ENCODE measurements at regions not wholly inside any gene's neighbourhood (a gene's known extent, or its start where the extent isn't known, plus 50 kb on each side); places are given as distances from the start of the nearest gene placed in this dataset.

GRCh38 chr15:96578393-96578792 lies 247.9 kb downstream of the NR2F2 start:
- TF ChIP-seq CTCF (IDR thresholded peaks at IDR 0.05; ENCODE audit: low read depth, low read length), result no peak
- H3K4me3 ChIP-seq (ENCODE audit: low read depth, low read length), result no peak overlapping the region

- TF ChIP-seq CTCF (IDR thresholded peaks at IDR 0.05; ENCODE audit: low read depth, low read length), result no peak
- H3K4me3 ChIP-seq (ENCODE audit: low read depth, low read length), result no peak overlapping the region
These were observed 250.9 kb downstream of the NR2F2 start for GRCh38 chr15:96581371-96581770.

GRCh38 chr15:96582473-96582872 lies 252.0 kb downstream of the NR2F2 start:
- no peak for TF ChIP-seq CTCF (IDR thresholded peaks at IDR 0.05; ENCODE audit: low read depth, low read length)
- H3K4me3 ChIP-seq (ENCODE audit: low read depth, low read length), result no peak overlapping the region

GRCh38 chr15:96583671-96584070 lies 253.2 kb downstream of the NR2F2 start:
- no peak for TF ChIP-seq CTCF (IDR thresholded peaks at IDR 0.05; ENCODE audit: low read depth, low read length)
- no peak overlapping the region for H3K4me3 ChIP-seq (ENCODE audit: low read depth, low read length)

- no peak for TF ChIP-seq CTCF (IDR thresholded peaks at IDR 0.05; ENCODE audit: low read depth, low read length)
- no peak overlapping the region for H3K4me3 ChIP-seq (ENCODE audit: low read depth, low read length)
These were observed 255.2 kb downstream of the NR2F2 start for GRCh38 chr15:96585484-96586386.

- TF ChIP-seq CTCF (IDR thresholded peaks at IDR 0.05; ENCODE audit: low read depth, low read length), result no peak
- H3K4me3 ChIP-seq (ENCODE audit: low read depth, low read length), result no peak overlapping the region
These were observed 256.4 kb downstream of the NR2F2 start for GRCh38 chr15:96586901-96587300.

- H3K4me3 ChIP-seq (ENCODE audit: low read depth, low read length), result no peak overlapping the region
- TF ChIP-seq CTCF (IDR thresholded peaks at IDR 0.05; ENCODE audit: low read depth, low read length), result no peak
These were observed 259.4 kb downstream of the NR2F2 start for GRCh38 chr15:96589864-96590263.

Measured in WI38 (cell line).